D341Med (cell line): ENCODE measurements at regions not wholly inside any gene's neighbourhood (a gene's known extent, or its start where the extent isn't known, plus 50 kb on each side); places are given as distances from the start of the nearest gene placed in this dataset.
"Not testable (repeated sequence)": the region's sequence is repeated elsewhere in the genome, so short reads cannot be mapped to it uniquely, and the experiment has no call there.

Experiments
- DNase-seq: peaks from one replicate; pipeline ENCODE4 v3.0.0; 2012; ENCODE audit warnings: low spot score

DNA sequence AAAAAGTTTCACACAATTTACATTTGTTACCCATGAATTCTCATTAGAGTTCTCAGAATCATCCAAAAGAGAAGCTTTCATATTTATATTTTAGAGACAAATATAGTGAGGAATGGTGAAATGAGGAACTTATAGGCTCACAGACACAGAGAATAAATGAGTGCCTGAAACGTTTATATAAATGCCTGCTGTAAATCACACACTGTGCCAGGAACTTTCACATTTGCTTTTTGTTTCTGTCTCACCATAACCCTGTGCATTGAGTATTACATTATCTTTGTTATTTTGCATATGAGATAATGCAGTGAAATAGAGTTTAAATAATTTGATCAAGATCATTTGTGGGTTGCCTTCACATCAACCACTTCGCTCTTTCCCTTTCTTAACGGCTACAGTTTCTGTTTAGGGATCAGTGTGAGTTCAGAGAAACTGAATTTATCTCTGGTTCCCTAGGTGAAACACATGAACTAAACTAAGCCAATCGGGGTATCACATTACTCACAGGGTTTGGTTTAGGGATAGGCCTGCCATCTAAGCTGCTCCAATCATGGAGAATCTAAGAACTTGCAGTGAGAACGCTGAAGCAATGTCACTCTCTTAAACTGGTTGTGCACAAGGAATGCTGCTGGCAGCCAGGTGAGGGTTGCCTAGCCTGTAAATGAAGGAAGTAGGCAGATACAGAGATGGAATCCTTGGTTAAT lies 1339.2 kb upstream of the TENM4 start:
- no peak for DNase-seq

DNA sequence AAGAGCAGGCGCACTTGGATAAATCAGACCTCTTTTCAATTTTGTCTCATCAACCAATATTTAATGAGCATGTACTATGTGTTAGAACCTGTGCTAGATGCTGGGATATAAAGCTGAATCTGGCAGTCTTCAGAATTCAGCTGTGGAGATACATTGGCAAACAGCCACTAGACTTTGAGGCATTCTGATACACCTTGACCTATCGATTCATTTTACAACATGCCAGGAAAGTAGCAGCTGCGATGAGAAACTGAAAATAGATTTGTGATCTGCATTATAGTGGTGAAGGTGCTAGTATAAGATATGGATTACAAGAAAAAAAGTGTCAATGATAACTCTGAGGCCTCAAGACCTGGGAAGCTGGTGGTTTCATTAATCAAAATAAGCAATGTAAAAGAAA lies 1338.1 kb upstream of the TENM4 start:
- DNase-seq: no peak

DNA sequence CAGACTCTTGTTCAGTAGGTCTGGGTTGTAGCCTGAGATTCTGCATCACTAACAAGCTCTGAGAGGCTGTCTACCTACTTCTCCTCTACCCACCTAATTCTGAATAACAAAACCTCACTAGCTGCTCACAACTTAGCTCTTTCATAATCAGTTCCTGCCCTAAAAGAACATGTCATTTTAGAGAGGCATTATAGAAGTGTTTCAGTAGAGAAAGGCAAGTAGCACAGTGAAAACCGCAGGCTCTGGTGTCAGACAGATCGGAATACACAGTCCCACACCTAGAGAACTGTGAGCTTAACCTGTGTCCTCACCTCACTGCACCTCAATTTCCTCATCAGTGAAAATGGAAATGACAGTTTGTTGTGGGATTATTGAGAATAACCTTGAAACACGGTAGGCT lies 1337.6 kb upstream of the TENM4 start:
- no peak for DNase-seq

DNA sequence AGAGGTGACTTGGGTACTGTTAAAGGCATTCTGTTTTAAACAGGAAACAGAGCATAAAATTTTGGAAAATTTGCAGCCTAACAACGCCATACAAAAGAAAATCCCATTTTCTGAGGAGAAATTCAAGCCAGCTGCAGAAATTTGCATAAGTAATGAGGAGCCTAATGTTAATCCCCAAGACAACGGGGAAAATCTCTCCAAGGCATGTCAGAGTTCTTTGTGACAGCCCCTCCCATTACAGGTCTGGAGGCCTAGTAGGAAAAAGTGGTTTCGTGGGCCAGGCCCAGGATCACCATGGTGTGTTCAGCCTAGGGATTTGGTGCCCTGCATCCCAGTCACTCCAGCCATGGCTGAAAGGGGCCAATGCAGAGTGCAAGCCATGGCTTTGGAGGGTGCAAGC lies 1333.1 kb upstream of the TENM4 start:
- no peak for DNase-seq

DNA sequence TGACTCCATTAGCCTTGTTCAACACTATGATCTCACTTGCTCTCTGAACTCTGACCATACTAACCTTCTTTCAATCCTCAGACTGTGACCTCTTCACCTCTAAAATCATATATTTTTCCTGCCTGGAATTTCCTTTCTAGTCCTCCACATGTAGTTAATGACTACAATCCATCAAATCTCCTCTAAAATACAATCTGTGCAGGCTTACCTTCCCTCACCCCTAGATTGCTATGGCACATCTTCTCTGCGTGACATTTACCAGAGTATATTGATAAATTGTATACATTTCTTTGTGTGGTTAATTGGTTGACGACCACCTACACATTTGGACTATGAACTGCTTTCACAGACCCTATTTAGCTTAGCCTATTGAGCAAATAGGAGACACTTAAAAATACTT lies 1330.2 kb upstream of the TENM4 start:
- DNase-seq: no peak

DNA sequence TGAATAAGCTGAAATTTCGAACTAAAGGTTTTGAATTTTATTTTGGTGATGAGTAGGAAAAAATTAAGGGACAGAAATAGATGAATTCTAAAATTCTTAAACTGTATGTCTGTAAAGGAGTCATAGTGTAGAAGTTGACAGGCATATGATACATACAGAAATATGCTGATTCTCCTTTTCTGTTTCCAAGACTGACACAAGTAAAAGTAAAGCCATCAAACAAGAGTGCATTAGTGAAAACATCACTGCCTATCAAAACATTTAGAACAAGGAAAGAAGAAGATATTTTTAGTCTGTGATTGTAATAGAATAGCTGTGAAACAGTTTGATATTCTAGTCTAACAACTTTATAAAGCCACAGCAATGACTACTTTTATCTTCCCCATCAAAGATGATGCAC lies 1318.0 kb upstream of the TENM4 start:
- no peak for DNase-seq

DNA sequence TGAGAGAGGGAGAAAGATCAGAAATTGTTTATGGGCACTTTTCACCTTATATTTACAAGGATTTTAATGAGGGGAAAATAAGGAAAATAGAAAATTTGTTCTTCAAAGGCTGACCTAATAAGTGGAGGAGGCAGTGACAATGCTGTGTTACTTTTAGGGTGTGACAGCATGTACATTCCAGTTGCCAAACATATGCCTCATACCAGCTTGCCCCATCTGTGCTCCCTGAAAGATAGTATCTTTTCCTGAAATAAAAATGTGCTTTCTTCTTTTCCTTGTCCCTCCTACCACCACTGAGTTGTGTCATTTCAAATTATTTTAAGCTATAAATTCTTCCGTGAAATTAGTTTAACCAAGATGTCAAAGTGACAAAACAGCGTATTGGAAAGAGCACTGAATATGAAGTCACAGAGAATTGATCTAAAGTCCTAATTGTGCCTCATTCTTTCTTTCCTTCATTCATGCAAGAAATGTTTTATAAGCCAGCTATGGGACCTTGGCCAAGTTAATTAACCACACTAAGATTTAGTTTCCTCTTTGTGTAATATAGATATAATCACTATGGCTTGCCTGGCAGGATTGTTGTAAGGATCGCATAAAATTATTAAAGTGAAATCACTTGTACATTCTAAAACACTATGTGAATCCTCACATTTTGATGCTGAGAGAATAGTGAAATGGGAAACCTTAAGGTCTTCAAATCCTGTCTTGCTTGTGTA lies 1307.5 kb upstream of the TENM4 start:
- peak; percentile 15 for DNase-seq

DNA sequence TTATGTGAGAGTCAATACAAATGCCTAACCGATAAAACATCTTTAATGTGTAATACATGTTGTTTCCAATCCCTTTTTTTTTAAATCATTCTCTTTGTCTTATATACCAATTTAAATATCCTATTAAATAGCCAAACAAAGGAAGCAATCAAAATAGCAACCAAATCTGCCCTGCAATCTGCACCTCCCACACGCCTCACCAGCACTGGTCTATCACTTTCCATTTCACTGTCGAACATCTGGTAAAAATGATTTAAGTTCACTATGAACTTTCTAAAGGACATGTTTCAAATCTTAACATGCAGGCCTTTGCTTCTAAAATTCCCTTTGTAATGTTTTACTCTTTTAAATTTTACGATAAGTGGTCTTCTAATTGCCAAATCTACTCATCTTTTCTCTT lies 1305.5 kb upstream of the TENM4 start:
- no peak for DNase-seq

DNA sequence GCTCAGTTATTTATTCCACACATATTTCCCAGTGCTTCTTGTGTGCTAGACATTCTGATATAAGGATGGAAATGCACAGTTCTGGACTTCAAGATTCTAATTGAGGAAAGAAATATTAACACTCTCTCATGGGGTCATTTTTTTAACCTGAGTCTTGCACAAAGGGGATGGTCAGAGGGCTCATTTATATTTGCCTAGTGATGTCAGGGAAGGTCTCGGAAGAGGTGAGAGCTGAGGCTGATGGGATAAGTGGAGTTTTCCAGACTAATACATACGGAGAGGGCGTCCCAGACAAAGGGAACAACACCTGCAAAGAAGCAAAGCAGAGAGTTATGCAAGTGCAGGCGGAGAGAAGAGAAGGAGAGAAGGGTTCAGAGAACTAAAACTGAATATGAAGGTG lies 1304.6 kb upstream of the TENM4 start:
- DNase-seq: no peak

DNA sequence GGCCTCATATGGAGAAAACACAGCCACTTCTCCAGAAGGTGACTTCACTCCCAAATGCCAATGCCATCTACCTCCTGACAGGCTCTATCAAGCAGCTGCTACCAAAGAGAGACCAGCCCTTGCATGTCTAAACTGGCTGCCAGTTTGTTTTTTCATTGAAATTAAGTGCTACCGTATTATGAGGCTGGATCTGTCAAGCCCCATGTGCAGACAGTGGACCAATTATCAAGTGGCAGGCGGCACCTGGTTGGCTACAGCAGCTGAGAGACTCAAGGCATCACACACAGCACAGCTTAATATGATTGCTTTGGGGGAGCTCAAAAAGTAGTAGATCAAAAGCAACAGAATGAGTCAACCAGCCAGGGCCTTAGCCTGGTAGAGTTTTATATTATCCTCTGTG lies 1293.0 kb upstream of the TENM4 start:
- DNase-seq: no peak

DNA sequence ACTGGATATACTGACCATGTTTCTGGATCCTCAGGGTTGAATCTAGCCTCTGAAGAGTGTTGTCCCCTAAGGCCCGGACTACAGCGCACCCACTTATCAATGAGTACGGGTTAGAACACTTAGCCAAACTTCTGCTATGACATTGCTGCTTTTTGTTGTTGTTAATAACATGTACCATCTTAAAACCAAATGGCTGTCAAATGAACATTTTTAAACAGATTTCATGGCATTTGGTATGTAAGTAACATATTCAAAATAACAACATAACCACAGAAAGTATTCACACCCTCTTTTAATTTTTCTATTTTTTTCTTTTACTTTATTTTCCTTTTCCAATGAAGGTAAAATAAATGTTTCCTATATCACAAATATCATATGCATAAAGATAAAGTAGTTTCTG lies 1292.5 kb upstream of the TENM4 start:
- DNase-seq: no peak

DNA sequence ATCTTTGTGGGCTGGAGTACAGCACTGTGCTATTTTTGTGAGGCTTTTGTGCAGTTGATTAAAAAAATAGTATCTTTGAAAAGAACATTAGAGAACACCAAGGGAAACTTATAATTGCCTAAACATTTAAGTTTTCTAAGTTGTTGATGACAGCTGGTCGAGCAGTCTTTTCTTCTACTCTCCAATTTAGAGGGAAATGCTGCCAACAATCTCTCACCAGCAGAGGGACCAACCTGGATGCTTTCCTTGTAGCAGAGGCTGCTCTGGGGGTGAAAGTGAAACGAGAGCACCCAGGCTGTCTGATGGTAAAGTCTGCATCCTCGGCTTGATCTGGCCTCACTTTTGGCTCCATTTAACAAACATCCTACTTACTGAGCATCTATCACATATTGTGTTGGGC lies 1286.5 kb upstream of the TENM4 start:
- peak; percentile 31 for DNase-seq

DNA sequence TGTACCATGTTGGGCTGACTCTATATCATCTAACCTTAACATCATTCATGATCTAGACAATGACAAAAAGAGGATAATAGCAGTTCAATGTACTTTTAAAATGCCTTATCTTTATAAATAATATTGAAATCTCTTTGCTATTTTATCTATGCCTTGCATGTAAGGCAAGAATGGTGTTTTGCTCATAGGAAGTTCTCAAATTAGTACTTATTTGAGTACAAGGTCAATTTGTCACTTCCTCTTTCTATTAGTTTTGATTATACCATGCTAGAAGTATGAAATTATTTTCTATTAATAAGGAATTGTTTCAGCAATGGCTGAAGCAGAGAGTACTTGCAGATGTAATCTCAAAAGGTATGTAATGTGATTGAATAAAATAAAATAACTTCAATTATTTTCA lies 1285.4 kb upstream of the TENM4 start:
- DNase-seq: no peak

DNA sequence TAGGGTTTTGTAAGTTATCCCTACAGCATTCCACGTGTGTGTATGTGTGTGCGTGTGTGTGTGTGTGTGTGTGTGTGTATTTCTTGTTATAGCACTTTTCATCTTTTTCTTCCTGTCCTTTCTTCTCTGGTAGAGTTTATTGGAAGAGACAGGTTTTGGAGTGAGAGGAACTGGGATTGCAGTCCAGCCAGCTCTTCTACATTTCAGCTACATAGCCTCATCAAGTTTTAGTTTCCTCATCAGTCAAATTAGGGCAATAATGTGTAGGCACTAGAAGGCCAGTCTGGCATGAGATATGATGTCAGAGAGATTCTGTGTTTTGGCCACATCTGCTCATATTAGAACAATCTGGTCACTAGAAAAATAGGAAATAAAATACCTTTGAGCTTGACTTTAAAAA lies 1283.5 kb upstream of the TENM4 start:
- no peak for DNase-seq

DNA sequence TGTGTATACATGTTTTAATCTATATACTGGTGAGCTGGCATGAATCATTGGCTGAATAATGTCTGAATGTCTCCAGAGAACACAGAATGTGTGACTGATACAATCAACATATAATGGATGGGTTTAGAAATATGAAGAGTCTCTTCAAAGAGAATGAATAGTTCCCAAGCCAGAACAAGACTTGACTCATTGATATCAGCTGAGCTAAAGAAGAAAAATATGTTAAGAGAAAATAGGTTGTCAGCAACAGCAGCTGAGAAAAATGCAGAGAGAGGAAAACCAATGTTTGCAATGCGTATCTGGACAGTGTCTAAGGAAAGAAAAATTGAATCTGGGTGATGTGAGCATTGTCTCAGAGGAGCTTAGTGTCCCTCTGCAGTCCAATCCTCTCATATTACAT lies 1281.8 kb upstream of the TENM4 start:
- no peak for DNase-seq

DNA sequence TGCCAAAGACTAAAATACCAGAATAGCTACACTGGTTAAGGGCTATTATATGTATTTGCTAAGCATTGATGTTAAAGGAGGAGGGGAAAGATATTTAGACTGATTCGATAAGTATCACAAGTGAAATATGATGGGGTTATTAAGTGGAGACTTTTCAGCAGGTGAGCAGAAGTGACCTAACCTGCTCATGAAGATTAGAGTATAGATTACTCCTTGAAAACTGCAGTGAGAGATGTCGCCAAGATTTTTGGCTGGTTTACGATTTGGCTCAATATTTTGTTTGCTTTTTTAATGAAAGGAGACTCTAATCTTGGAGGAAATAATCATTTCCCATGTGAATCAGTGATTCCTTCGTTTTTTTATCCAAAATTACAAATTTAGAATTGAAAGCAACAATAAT lies 1279.5 kb upstream of the TENM4 start:
- DNase-seq: no peak

DNA sequence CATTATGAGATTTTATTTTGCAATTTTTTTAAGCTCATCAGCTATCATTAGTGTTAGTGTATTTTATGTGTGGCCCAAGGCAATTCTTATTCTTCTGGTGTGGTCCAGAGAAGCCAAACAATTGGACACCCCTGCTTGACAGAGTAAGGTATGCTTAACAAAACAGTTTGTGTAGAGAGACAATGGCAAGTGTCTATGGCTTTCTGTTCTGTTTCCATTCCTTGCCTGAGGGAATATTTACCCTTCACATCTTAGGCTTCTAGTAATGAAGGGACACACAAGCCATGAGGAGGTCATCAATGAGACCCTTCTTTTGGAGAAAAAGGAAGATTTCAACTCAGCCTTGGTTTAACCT lies 1278.4 kb upstream of the TENM4 start:
- DNase-seq: no peak

DNA sequence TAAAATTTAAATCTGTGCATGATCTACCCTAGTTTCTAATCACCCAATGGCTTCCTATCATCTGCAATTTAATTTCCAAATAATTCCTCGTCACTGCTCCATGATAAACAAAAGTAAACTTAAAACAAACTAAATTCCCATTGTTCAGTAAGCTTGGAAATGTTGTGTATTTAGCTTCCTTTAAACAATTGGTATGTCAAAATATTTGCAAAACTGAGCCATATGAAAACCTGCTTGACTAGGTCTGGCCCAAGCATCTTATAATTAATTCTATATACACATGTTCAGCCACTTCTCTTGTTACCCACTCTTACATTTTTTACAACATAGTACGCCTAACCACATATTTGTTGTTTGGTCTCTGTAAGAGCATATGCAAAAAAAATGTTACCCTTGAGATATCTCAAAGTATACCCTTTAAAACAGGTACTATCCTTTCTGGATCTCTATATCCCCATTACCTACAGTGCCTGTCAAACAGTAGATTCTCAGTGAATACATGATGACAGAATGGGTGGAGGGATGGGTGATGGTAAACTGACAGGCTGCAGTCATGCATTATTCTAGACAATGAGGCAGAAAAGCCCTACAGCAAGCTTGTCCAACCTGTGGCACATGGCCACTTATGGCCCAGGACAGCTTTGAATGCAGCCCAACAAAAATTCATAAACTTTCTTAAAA lies 1277.9 kb upstream of the TENM4 start:
- no peak for DNase-seq

DNA sequence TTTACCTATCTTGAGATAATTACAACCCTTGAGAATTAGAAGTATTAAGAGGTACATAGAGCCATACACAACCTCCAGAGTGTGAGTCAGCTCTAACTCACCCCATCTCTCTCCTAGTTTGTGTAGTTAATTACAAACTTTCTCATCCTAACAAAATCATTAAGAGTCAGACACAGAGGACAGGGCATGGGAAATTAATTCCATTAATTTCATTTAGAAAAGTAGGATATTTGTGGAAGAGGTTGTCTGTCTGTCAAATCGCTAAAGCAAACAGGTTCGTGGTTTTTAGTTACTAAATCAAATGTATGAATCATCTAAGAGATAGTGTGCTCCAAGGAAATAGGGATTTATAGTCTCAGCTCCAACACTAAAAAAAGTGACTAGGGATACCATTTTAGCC lies 1261.4 kb upstream of the TENM4 start:
- DNase-seq: no peak

DNA sequence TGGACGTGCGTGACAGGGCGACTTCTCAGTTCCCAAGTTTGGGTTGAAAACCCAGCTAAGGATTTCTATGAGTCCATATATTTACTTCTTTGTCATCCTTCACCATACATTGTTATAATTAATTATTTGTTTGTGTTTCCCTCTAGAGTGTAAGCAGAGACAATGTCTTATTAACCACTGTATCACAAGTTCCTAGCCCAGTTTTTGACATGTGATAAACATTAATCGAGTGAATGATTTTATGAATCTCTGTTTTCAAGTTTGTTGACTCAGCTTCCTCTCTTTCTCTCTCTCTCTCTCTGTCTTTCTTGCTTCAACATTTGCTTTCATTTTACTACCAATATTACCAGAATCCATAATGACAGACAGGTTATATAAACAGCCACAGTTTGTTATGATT lies 1259.6 kb upstream of the TENM4 start:
- DNase-seq: no peak

DNA sequence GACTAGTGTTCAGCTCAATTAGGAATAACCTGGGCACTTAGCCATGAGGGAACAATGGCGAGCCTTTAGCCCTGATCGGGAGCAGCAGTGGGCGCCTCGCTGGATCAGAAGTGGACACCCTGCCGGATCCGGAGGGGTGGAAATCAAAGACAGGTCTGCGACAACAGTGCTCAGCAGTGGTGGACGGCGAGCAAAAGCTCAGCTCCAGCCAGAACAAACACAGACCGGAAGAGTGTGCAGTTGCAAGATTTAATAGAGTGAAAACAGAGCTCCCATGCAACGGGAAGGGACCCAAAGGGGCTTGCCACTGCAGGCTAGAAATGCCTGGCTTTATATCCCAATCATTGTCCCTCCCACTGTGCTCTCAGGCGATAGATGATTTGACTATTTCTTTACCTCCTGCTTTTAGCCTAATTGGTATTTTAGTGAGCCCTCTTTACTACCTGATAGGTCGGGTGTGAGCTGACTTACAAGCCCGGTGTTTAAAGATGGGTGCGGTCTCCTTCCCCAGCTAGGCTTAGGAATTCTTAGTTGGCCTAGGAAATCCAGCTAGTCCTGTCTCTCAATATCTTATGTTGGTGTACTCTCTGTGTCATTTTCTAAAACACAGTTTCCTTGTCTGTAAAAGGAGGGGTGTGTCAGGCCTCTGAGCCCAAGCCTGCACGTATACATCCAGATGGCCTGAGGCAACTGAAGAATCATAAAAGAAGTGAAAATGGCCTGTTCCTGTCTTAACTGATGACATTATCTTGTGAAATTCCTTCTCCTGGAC lies 1258.8 kb upstream of the TENM4 start:
- DNase-seq: not testable (repeated sequence)

DNA sequence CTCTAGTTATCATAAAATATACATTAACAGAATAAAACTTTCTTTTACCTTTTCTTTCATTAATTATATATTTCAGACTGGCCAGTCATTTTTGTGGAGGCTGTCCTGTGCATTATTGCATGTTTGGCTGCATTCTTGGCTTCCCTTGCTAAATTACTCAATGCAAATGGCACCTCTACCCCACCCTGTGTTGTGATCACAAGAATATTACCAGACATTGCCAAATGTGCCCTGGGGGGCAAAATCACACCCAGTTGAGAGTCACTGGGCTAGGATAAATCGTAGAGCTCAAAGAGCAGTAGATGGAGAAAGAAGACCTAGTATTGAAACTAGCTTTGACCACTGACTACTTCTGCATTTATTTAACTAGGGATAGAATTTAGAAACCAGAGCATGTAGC lies 1257.8 kb upstream of the TENM4 start:
- DNase-seq: no peak

DNA sequence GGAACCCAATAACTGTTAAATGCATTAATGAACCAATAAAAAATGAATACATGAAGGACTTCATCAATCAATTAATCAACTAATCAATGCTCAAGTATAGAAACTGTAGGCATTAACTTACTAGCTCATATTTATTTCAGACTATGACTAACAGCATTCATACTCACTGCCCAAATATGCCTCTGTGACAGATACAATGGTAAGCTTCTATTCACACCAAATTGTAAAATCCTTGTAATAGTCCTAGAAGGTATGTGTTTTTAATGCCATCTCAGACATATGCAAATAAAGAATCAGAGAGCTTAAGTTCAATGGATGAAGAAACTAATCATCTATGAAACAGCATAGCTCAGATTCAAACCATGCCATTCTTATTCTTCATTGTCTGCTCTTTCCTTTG lies 1253.6 kb upstream of the TENM4 start:
- no peak for DNase-seq
